ENCODE measurements at regions not wholly inside any gene's neighbourhood (a gene's known extent, or its start where the extent isn't known, plus 50 kb on each side); places are given as distances from the start of the nearest gene placed in this dataset.

DNA sequence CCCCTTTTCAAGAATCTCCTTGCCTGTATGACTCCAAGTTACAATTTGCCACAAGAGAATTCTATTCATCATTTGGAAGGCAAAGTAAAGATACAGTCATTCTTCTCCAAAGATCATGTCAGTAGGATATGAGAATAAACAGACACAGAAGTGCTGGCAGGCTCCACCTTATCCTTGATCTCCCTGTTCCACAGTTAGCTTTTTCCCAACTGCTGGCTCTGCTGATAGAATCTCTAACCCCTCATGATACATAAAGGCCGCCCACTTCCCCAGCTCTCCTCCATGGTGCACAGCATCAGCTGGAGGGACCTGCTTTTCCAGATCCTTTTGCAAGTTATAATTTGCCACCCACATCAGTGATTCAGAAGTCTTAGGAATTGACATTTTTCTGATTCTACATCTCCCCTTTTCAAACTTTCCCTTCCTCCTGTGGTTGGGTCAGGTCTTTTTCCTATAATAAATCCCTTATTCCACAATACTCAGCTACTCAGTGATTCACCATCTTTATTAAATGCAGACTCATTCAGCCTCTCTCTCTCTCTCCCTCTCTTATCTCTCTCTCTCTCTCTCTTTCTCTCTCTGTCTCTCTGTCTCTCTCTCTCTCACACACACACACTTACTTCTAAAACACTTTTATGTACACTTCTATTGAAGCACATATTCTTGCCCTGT lies 465.4 kb downstream of the GBE1 start:
- no peak overlapping the region for H3K9ac ChIP-seq (ENCODE audit: low read depth in 1 of 2, low read length in 2 of 2)

DNA sequence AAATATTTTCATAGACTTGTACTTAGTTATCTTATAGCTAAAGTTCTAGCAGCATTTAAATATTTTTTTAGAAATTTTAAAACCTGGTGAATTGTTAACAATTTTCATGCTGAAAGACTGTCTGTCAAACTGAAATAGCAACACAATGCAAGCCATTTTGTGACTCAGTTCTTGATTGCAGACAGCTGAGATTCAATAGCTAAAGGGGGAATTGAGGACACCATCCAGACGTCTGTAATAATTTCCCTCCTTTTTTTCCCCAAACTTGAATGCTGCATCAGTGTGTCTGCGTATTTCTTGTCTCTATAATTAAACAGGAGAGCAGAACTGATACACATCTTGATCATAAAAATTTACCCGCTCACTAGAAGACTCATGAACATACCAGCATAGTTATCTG lies 468.3 kb downstream of the GBE1 start:
- Histone ChIP-seq H3K9me3 (ENCODE audit: control insufficient read depth in 2 of 2, low read length in 2 of 2) (no peaks in the 10 kb centered on the region), H3K4me3 (ENCODE audit: low read length in 2 of 2) (no peak overlapping the region), H3K36me3 (ENCODE audit: control insufficient read depth in 2 of 2, insufficient read depth in 2 of 2, low read length in 2 of 2) (no peaks in the 10 kb centered on the region), H3K27me3 (ENCODE audit: control insufficient read depth in 2 of 2, insufficient read depth in 2 of 2, low read length in 2 of 2) (no peaks in the 10 kb centered on the region), H3K9ac (ENCODE audit: low read depth in 1 of 2, low read length in 2 of 2) (no peak overlapping the region), H3K4me1 (ENCODE audit: control insufficient read depth in 2 of 2, insufficient read depth in 2 of 2, low read length in 2 of 2) (no peaks in the 10 kb centered on the region), H3K27ac (ENCODE audit: low read depth in 2 of 2, low read length in 2 of 2) (no peak overlapping the region)

More for the DNA sequence above, 465.4 kb downstream of the GBE1 start:
- Histone ChIP-seq H3K27me3 (ENCODE audit: control insufficient read depth in 2 of 2, insufficient read depth in 2 of 2, low read length in 2 of 2) (no peaks in the 10 kb centered on the region), H3K27ac (ENCODE audit: low read depth in 2 of 2, low read length in 2 of 2) (no peak overlapping the region), H3K9me3 (ENCODE audit: control insufficient read depth in 2 of 2, low read length in 2 of 2) (no peaks in the 10 kb centered on the region), H3K4me1 (ENCODE audit: control insufficient read depth in 2 of 2, insufficient read depth in 2 of 2, low read length in 2 of 2) (no peaks in the 10 kb centered on the region), H3K4me3 (ENCODE audit: low read length in 2 of 2) (no peak overlapping the region), H3K36me3 (ENCODE audit: control insufficient read depth in 2 of 2, insufficient read depth in 2 of 2, low read length in 2 of 2) (no peaks in the 10 kb centered on the region)

DNA sequence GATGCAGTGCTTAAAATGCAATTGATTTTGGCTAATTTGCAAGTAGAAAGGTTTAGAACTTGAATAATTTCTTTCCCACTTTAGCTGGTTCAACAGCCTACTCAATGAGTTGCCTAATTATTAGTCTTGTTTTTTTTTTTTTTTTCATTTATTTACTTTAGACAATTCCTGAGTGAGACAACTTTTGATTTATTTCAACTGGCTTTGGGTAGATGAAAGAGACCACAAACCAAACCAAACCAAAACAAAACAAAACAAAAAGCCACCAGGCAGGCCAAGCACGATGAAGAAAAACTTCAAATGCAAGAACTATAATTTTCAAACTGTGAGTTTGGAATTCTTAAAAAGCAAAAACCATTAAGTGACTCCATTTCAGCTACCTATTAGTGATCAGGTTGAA lies 469.9 kb downstream of the GBE1 start:
- H3K4me3 ChIP-seq (ENCODE audit: low read length in 2 of 2): no peak overlapping the region
- no peaks in the 10 kb centered on the region for H3K4me1 ChIP-seq (ENCODE audit: control insufficient read depth in 2 of 2, insufficient read depth in 2 of 2, low read length in 2 of 2)
- H3K27me3 ChIP-seq (ENCODE audit: control insufficient read depth in 2 of 2, insufficient read depth in 2 of 2, low read length in 2 of 2): no peaks in the 10 kb centered on the region
- no peaks in the 10 kb centered on the region for H3K9me3 ChIP-seq (ENCODE audit: control insufficient read depth in 2 of 2, low read length in 2 of 2)
- no peak overlapping the region for H3K27ac ChIP-seq (ENCODE audit: low read depth in 2 of 2, low read length in 2 of 2)
- no peak overlapping the region for H3K9ac ChIP-seq (ENCODE audit: low read depth in 1 of 2, low read length in 2 of 2)
- no peaks in the 10 kb centered on the region for H3K36me3 ChIP-seq (ENCODE audit: control insufficient read depth in 2 of 2, insufficient read depth in 2 of 2, low read length in 2 of 2)

DNA sequence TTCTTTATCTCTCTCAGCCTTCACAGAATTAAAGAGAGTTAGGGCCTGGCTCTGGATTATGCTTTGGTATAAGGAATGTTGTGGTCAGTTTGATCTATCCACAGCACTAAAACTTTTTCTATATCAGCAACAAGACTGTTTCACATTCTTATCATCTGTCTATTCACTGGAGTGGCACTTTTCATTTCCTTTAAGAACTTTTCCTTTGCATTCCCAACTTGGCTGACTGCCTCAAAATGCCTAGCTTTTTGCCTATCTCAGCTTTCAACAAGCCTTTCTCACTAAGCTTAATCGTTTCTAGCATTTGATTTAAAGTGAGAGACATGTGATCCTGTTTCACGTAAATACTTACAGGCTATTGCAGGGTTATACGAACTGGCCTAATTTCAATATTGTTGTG lies 471.8 kb downstream of the GBE1 start:
- no peaks in the 10 kb centered on the region for H3K27me3 ChIP-seq (ENCODE audit: control insufficient read depth in 2 of 2, insufficient read depth in 2 of 2, low read length in 2 of 2)
- H3K27ac ChIP-seq (ENCODE audit: low read depth in 2 of 2, low read length in 2 of 2): no peak overlapping the region
- no peaks in the 10 kb centered on the region for H3K4me1 ChIP-seq (ENCODE audit: control insufficient read depth in 2 of 2, insufficient read depth in 2 of 2, low read length in 2 of 2)
- no peaks in the 10 kb centered on the region for H3K9me3 ChIP-seq (ENCODE audit: control insufficient read depth in 2 of 2, low read length in 2 of 2)
- no peak overlapping the region for H3K4me3 ChIP-seq (ENCODE audit: low read length in 2 of 2)
- no peaks in the 10 kb centered on the region for H3K36me3 ChIP-seq (ENCODE audit: control insufficient read depth in 2 of 2, insufficient read depth in 2 of 2, low read length in 2 of 2)
- no peak overlapping the region for H3K9ac ChIP-seq (ENCODE audit: low read depth in 1 of 2, low read length in 2 of 2)

DNA sequence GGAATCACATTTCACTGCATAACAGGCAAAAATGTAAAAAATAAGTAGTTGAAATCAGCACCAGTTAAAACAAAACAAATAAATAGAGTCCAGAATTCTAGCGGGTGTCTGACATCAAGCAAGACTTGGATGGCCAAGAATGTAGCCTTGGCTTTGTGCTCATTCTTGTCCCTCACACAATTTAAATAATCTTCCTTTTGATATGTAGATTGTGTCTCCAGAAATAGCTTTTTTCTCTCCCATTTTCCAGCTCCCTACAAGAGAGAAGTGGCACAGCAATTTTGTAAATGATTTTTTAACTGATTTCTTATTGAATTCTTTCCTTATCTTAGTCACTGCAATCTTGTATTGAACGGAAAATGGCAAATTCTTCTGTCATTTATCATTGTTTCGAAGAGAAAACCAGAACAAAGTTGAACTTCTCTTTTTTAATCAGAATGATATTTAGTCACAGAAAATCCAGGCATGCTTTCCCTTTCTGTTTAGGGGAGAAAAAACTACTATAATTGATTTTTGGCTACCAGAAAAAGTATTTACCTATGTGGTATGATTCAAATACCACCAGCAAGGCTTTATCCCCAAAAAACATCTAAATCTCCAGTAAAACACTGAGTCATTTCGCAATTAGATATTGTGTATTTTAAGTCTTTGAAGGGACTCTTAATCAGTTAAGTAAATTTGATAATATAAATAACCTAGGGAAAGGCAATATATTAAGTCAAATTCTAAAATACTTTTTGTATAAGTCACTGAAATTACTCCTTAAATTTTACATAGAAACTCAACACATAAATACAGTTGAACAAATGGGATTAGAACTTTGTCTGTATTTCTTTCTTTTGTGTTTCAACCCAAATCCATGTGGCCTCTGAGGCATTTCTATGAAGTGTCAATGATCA lies 481.7 kb downstream of the GBE1 start:
- H3K36me3 ChIP-seq (ENCODE audit: control insufficient read depth in 2 of 2, insufficient read depth in 2 of 2, low read length in 2 of 2): no peaks in the 10 kb centered on the region
- no peak overlapping the region for H3K4me3 ChIP-seq (ENCODE audit: low read length in 2 of 2)
- no peaks in the 10 kb centered on the region for H3K4me1 ChIP-seq (ENCODE audit: control insufficient read depth in 2 of 2, insufficient read depth in 2 of 2, low read length in 2 of 2)
- H3K27ac ChIP-seq (ENCODE audit: low read depth in 2 of 2, low read length in 2 of 2): no peak overlapping the region
- no peaks in the 10 kb centered on the region for H3K27me3 ChIP-seq (ENCODE audit: control insufficient read depth in 2 of 2, insufficient read depth in 2 of 2, low read length in 2 of 2)
- H3K9me3 ChIP-seq (ENCODE audit: control insufficient read depth in 2 of 2, low read length in 2 of 2): no peaks in the 10 kb centered on the region
- no peak overlapping the region for H3K9ac ChIP-seq (ENCODE audit: low read depth in 1 of 2, low read length in 2 of 2)

DNA sequence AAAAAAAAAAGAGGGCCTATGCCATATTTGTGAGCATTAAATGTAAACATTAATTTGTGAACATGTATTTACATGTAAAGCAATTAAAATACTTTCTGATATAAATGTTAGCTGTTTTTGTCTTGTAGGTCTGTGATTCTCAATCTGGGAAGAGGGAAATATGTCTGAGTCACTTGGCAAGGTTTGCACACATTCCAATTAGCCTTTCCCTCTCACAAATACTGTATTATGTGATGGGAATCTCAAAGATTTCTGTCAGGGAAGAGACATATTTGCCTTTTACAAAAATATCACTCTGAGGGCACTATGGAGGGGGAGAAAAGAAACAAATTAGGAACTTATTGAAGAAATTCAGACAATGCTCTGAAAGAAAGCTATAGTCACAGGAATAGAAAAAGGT lies 483.6 kb downstream of the GBE1 start:
- Histone ChIP-seq H3K9ac (ENCODE audit: low read depth in 1 of 2, low read length in 2 of 2) (no peak overlapping the region), H3K36me3 (ENCODE audit: control insufficient read depth in 2 of 2, insufficient read depth in 2 of 2, low read length in 2 of 2) (no peaks in the 10 kb centered on the region), H3K4me3 (ENCODE audit: low read length in 2 of 2) (no peak overlapping the region), H3K27ac (ENCODE audit: low read depth in 2 of 2, low read length in 2 of 2) (no peak overlapping the region), H3K4me1 (ENCODE audit: control insufficient read depth in 2 of 2, insufficient read depth in 2 of 2, low read length in 2 of 2) (no peaks in the 10 kb centered on the region), H3K27me3 (ENCODE audit: control insufficient read depth in 2 of 2, insufficient read depth in 2 of 2, low read length in 2 of 2) (no peaks in the 10 kb centered on the region), H3K9me3 (ENCODE audit: control insufficient read depth in 2 of 2, low read length in 2 of 2) (no peaks in the 10 kb centered on the region)

DNA sequence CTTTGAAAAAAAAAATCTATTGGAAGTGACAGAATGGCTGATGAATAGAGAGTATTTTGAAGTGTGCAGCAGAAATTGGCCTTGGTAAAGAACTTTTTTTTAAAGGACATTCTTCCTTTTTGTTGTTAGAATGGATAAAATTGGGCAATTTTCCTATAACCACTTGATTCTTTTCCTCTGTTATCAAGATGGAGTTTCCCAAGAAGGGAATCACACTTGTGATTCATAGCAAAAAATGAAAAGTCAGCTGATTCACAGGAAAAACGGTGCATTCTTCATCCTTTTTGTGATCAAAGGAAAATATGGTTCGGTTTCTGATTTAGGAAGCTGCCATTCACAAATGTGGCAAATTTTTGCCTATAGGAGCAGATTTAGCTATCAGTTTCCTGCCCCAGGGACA lies 486.8 kb downstream of the GBE1 start:
- H3K27ac ChIP-seq (ENCODE audit: low read depth in 2 of 2, low read length in 2 of 2): no peak overlapping the region
- H3K27me3 ChIP-seq (ENCODE audit: control insufficient read depth in 2 of 2, insufficient read depth in 2 of 2, low read length in 2 of 2): no peaks in the 10 kb centered on the region
- no peaks in the 10 kb centered on the region for H3K4me1 ChIP-seq (ENCODE audit: control insufficient read depth in 2 of 2, insufficient read depth in 2 of 2, low read length in 2 of 2)
- no peaks in the 10 kb centered on the region for H3K9me3 ChIP-seq (ENCODE audit: control insufficient read depth in 2 of 2, low read length in 2 of 2)
- no peaks in the 10 kb centered on the region for H3K36me3 ChIP-seq (ENCODE audit: control insufficient read depth in 2 of 2, insufficient read depth in 2 of 2, low read length in 2 of 2)
- no peak overlapping the region for H3K9ac ChIP-seq (ENCODE audit: low read depth in 1 of 2, low read length in 2 of 2)
- no peak overlapping the region for H3K4me3 ChIP-seq (ENCODE audit: low read length in 2 of 2)

DNA sequence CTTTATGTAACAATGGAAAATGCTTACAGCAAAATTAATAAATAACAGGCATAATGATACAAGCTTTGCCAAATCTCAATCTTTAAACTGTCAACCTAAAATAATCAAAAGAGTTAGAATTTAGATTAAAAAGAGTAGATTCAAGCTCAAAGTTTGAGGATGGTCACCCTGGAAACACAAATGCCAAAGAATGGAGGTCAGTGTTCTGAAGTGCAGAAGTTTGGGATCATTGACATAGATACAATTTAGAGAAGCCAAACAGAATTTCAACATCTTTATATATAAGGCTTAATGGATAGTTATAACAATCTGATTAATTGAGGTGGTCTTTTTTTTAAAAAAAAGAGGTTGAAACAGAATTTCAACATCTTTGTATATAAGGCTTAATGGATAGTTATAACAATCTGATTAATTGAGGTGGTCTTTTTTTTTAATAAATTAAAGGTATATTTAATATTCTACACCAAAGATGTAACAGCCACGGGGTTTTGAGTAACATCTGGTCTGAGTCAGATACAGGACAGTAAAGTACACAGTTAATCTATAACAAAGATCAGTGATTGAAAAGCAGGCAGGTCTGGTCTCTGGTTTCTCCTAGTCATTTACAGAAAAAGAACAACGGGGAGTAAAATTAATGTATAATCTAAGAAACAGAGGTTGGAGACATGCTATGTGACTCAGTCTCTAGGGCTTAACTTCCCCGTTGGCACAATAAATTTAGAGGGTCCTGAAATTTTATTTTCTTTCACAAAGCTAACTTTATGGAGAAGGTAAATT lies 490.7 kb downstream of the GBE1 start:
- H3K4me3 ChIP-seq (ENCODE audit: low read length in 2 of 2): no peak overlapping the region
- H3K9ac ChIP-seq (ENCODE audit: low read depth in 1 of 2, low read length in 2 of 2): no peak overlapping the region
- no peak overlapping the region for H3K27ac ChIP-seq (ENCODE audit: low read depth in 2 of 2, low read length in 2 of 2)
- H3K9me3 ChIP-seq (ENCODE audit: control insufficient read depth in 2 of 2, low read length in 2 of 2): no peaks in the 10 kb centered on the region
- H3K27me3 ChIP-seq (ENCODE audit: control insufficient read depth in 2 of 2, insufficient read depth in 2 of 2, low read length in 2 of 2): no peaks in the 10 kb centered on the region
- no peaks in the 10 kb centered on the region for H3K36me3 ChIP-seq (ENCODE audit: control insufficient read depth in 2 of 2, insufficient read depth in 2 of 2, low read length in 2 of 2)
- H3K4me1 ChIP-seq (ENCODE audit: control insufficient read depth in 2 of 2, insufficient read depth in 2 of 2, low read length in 2 of 2): no peaks in the 10 kb centered on the region

DNA sequence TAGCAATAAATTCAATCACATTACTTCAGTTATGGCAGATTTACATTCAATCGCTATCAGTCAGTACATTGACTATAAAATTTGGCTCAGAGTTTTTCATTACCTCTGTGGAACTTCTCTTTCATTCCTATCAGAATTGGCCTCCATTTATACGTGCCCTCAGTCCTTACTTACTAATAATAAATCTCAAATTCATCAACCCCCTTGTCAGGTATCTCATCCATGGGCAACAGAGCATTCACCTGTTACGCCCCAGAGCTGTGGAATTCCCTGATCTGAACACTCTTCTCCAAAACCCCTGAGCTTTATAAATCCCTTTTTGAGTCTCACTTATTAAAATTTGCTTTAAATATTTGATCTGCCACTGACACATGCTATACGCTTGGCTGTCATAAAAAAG lies 492.9 kb downstream of the GBE1 start:
- Histone ChIP-seq H3K9ac (ENCODE audit: low read depth in 1 of 2, low read length in 2 of 2) (no peak overlapping the region), H3K4me3 (ENCODE audit: low read length in 2 of 2) (no peak overlapping the region), H3K27ac (ENCODE audit: low read depth in 2 of 2, low read length in 2 of 2) (no peak overlapping the region), H3K4me1 (ENCODE audit: control insufficient read depth in 2 of 2, insufficient read depth in 2 of 2, low read length in 2 of 2) (no peaks in the 10 kb centered on the region), H3K27me3 (ENCODE audit: control insufficient read depth in 2 of 2, insufficient read depth in 2 of 2, low read length in 2 of 2) (no peaks in the 10 kb centered on the region), H3K9me3 (ENCODE audit: control insufficient read depth in 2 of 2, low read length in 2 of 2) (no peaks in the 10 kb centered on the region), H3K36me3 (ENCODE audit: control insufficient read depth in 2 of 2, insufficient read depth in 2 of 2, low read length in 2 of 2) (no peaks in the 10 kb centered on the region)

DNA sequence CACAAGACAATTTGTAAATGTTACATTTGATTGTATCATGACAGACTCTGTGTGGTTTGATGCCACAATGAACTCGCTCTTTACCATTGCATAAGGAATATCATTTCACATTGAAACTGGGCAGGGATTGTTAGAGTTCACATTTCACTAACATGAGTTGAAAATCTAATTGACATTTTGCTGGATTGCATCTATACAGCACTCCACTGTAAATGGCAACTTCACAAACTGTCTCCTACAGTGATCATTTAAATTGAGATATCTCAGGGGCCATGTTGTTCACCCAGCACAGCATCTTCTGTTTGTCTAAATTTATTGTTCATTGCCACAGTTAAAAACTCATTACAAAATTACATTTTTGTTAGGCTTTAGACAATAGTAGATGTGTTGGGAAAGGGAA lies 499.4 kb downstream of the GBE1 start:
- Histone ChIP-seq H3K9me3 (ENCODE audit: control insufficient read depth in 2 of 2, low read length in 2 of 2) (no peaks in the 10 kb centered on the region), H3K27ac (ENCODE audit: low read depth in 2 of 2, low read length in 2 of 2) (no peak overlapping the region), H3K4me3 (ENCODE audit: low read length in 2 of 2) (no peak overlapping the region), H3K9ac (ENCODE audit: low read depth in 1 of 2, low read length in 2 of 2) (no peak overlapping the region), H3K36me3 (ENCODE audit: control insufficient read depth in 2 of 2, insufficient read depth in 2 of 2, low read length in 2 of 2) (no peaks in the 10 kb centered on the region), H3K27me3 (ENCODE audit: control insufficient read depth in 2 of 2, insufficient read depth in 2 of 2, low read length in 2 of 2) (no peaks in the 10 kb centered on the region), H3K4me1 (ENCODE audit: control insufficient read depth in 2 of 2, insufficient read depth in 2 of 2, low read length in 2 of 2) (no peaks in the 10 kb centered on the region)

All from mucosa of rectum (tissue), 2 donors.